Activated CD4-positive, alpha-beta T cell treated with anti-CD3 and anti-CD28 coated beads for 36 hours (primary cell): ENCODE measurements at regions not wholly inside any gene's neighbourhood (a gene's known extent, or its start where the extent isn't known, plus 50 kb on each side); places are given as distances from the start of the nearest gene placed in this dataset.

Source experiments
- ATAC-seq: fragments of 200-7000 bp; cut with Tn5 transposase; one replicate; pipeline ENCODE4 v1.10.0; 2021; ENCODE audit warnings: mild to moderate bottlenecking, moderate library complexity
- CTCF ChIA-PET: fragments of 350-600 bp; sonication (Branson Sonifier 250); formaldehyde crosslinking; loops from one replicate; lab custom pipeline; 2021; ENCODE audit warnings: antibody characterized with exemption; lab: Charles Lee
- POLR2A ChIA-PET: fragments of 350-600 bp; sonication (Branson Sonifier 250); formaldehyde crosslinking; loops from one replicate; lab custom pipeline; 2021; ENCODE audit warnings: antibody characterized with exemption, inconsistent platforms; lab: Charles Lee
- DNase-seq: peaks from one replicate; pipeline ENCODE4 v3.0.0-alpha.2; 2020
- H3K27ac Mint-ChIP-seq: one replicate; pipeline ENCODE4 v1.8.0; 2021; ENCODE audit warnings: mixed read lengths
- H3K27me3 Mint-ChIP-seq: one replicate; pipeline ENCODE4 v1.8.0; 2021; ENCODE audit warnings: mixed read lengths
- H3K36me3 Mint-ChIP-seq: one replicate; pipeline ENCODE4 v1.8.0; 2021; ENCODE audit warnings: low read depth, mixed read lengths
- H3K4me1 Mint-ChIP-seq: one replicate; pipeline ENCODE4 v1.8.0; 2021; ENCODE audit warnings: mixed read lengths
- H3K4me3 Mint-ChIP-seq: one replicate; pipeline ENCODE4 v1.8.0; 2021; ENCODE audit warnings: mild to moderate bottlenecking, moderate library complexity, mixed read lengths
- H3K9me3 Mint-ChIP-seq: one replicate; pipeline ENCODE4 v1.8.0; 2021; ENCODE audit warnings: low read depth, mixed read lengths
- intact Hi-C, 2 experiments: fragments of 100-400 bp; cut with DNase I in 1 of 2; cut with micrococcal nuclease in 1 of 2; formaldehyde crosslinking; loops; one replicate each; pipeline versions ENCODE4 v1.14.2 to v1.15.1; 2022 to 2024; cut with DNase I, micrococcal nuclease

- Mint-ChIP-seq H3K27ac (no peak overlapping the region), H3K4me3 (no peak overlapping the region), H3K27me3 (peaks cover 11% of the 10 kb centered on the region), H3K36me3 (no peaks in the 10 kb centered on the region), H3K4me1 (no peaks in the 10 kb centered on the region), H3K9me3 (no peaks in the 10 kb centered on the region)
- no peak for DNase-seq
- no peak for ATAC-seq
- intact Hi-C loops = no loop called here
- POLR2A ChIA-PET = no interaction called here
- CTCF ChIA-PET = interaction anchor here (1.6 kb wide), 1 partner anchor 12 kb away, joined by 5 read pairs; no protein-coding TSS in a partner anchor
Measured at GRCh38 chr19:30679153-30679702, 307.0 kb downstream of the ZNF536 start.

DNA sequence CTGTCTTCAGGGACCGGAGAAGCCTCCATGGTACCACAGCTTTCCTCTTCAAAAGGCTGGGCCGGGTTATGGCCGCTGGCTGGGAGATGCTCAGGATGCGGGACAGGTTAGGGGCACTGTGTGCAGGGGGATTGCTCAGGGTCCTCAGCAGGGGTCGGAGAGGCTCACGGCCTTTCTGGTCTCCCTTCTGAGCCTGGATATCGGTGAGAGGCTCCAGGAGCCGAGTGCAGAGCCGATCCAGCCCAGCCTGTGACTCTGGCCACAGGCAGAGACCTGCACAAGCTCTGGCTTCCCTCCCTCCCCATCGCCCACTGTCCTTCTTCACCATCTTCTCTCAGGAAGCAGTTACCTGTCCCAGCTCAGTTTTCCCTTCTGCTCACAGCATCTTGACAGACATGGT lies 306.0 kb downstream of the ZNF536 start:
- intact Hi-C loops = no loop called here
- ChIA-PET CTCF (interaction anchor here (1.6 kb wide), 1 partner anchor 11 kb away, joined by 5 read pairs; no protein-coding TSS in a partner anchor), POLR2A (no interaction called here)
- no peaks in the 10 kb centered on the region for H3K9me3 Mint-ChIP-seq
- no peaks in the 10 kb centered on the region for H3K36me3 Mint-ChIP-seq
- H3K4me3 Mint-ChIP-seq = no peak overlapping the region
- H3K27me3 Mint-ChIP-seq = peaks cover 8% of the 10 kb centered on the region
- no peak for ATAC-seq
- no peaks in the 10 kb centered on the region for H3K4me1 Mint-ChIP-seq
- DNase-seq = no peak
- H3K27ac Mint-ChIP-seq = no peak overlapping the region

GRCh38 chr19:30677702-30678101 lies 305.5 kb downstream of the ZNF536 start:
- no peak for DNase-seq
- ATAC-seq = no peak
- intact Hi-C loops = no loop called here
- H3K4me3 Mint-ChIP-seq = no peak overlapping the region
- CTCF ChIA-PET = interaction anchor here (1.6 kb wide), 1 partner anchor 10 kb away, joined by 5 read pairs; no protein-coding TSS in a partner anchor
- H3K4me1 Mint-ChIP-seq = no peaks in the 10 kb centered on the region
- peaks cover 6% of the 10 kb centered on the region for H3K27me3 Mint-ChIP-seq
- H3K36me3 Mint-ChIP-seq = no peaks in the 10 kb centered on the region
- POLR2A ChIA-PET = no interaction called here
- H3K9me3 Mint-ChIP-seq = no peaks in the 10 kb centered on the region
- no peak overlapping the region for H3K27ac Mint-ChIP-seq

GRCh38 chr19:30676990-30677679 lies 305.0 kb downstream of the ZNF536 start:
- H3K9me3 Mint-ChIP-seq = no peaks in the 10 kb centered on the region
- H3K4me1 Mint-ChIP-seq = no peaks in the 10 kb centered on the region
- DNase-seq (no peak), ATAC-seq (no peak)
- ChIA-PET POLR2A (no interaction called here), CTCF (no interaction called here)
- H3K27me3 Mint-ChIP-seq = peaks cover 4% of the 10 kb centered on the region
- no peak overlapping the region for H3K4me3 Mint-ChIP-seq
- intact Hi-C loops = no loop called here
- H3K36me3 Mint-ChIP-seq = no peaks in the 10 kb centered on the region
- no peak overlapping the region for H3K27ac Mint-ChIP-seq

DNA sequence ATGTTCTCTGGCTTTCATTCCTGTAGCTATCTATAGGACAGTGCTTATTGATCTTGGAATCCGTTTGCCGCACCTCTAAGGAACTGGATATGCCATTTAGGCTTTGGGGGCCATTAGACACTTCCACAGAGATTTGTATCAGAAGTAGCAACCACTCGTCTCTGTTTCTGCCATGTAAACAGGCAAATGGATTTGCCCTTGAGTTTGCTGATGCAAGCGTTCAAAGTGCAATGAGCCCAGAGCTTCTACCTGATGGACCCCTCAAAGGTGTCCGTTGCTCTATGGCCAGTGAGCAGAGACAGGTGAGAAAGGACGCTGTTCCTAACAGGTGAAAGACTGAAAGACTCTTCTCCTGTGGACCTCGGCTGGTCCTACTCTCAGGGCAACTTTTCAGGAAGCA lies 302.9 kb downstream of the ZNF536 start:
- POLR2A ChIA-PET = no interaction called here
- Mint-ChIP-seq H3K4me3 (no peak overlapping the region), H3K27me3 (peaks cover 4% of the 10 kb centered on the region), H3K9me3 (no peaks in the 10 kb centered on the region), H3K4me1 (no peaks in the 10 kb centered on the region), H3K36me3 (no peaks in the 10 kb centered on the region), H3K27ac (no peak overlapping the region)
- DNase-seq (no peak), ATAC-seq (no peak)
- CTCF ChIA-PET = interaction anchor here (0.9 to 1.5 kb wide), 2 partner anchors 8 to 1550 kb away, joined by 4 read pairs; no protein-coding TSS in a partner anchor
- intact Hi-C loops = no loop called here

GRCh38 chr19:30674656-30675055 lies 302.5 kb downstream of the ZNF536 start:
- Mint-ChIP-seq H3K27me3 (peaks cover 4% of the 10 kb centered on the region), H3K9me3 (no peaks in the 10 kb centered on the region), H3K4me1 (no peaks in the 10 kb centered on the region), H3K36me3 (no peaks in the 10 kb centered on the region), H3K27ac (no peak overlapping the region), H3K4me3 (no peak overlapping the region)
- POLR2A ChIA-PET = no interaction called here
- DNase-seq (no peak), ATAC-seq (no peak)
- CTCF ChIA-PET = interaction anchor here (0.9 to 1.5 kb wide), 2 partner anchors 8 to 1550 kb away, joined by 4 read pairs; no protein-coding TSS in a partner anchor
- intact Hi-C loops = no loop called here

GRCh38 chr19:30673336-30673735 lies 301.2 kb downstream of the ZNF536 start:
- POLR2A ChIA-PET = no interaction called here
- peaks cover 11% of the 10 kb centered on the region for H3K27me3 Mint-ChIP-seq
- H3K4me1 Mint-ChIP-seq = no peaks in the 10 kb centered on the region
- no peaks in the 10 kb centered on the region for H3K36me3 Mint-ChIP-seq
- H3K27ac Mint-ChIP-seq = no peak overlapping the region
- DNase-seq (no peak), ATAC-seq (no peak)
- no peaks in the 10 kb centered on the region for H3K9me3 Mint-ChIP-seq
- H3K4me3 Mint-ChIP-seq = no peak overlapping the region
- CTCF ChIA-PET = interaction anchor here (1.3 kb wide), 1 partner anchor 1551 kb away, joined by 3 read pairs; no protein-coding TSS in a partner anchor
- intact Hi-C loops = no loop called here

DNA sequence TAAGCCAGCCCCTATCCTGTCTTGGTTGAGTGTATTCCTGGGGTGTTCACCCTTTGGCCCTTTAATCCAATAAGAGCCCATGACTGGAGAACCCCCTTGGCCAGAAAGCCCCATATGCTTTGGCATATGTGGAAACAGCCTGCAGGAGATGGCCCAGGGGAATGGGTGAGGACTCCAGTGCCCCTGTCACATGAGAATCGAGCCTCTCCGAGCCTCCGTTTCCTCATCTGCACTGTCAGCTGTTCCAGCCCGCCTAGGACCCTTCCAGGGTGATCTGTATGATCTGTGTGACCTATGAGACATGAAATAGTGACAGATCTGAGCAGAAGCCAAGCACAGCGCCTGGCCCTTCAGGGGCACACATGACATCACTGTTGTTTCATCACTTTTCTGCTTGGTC lies 300.7 kb downstream of the ZNF536 start:
- no peak for ATAC-seq
- H3K27ac Mint-ChIP-seq = no peak overlapping the region
- POLR2A ChIA-PET = no interaction called here
- H3K36me3 Mint-ChIP-seq = no peaks in the 10 kb centered on the region
- peaks cover 11% of the 10 kb centered on the region for H3K27me3 Mint-ChIP-seq
- intact Hi-C loops = no loop called here
- no peak for DNase-seq
- CTCF ChIA-PET = interaction anchor here (1.3 kb wide), 1 partner anchor 1551 kb away, joined by 3 read pairs; no protein-coding TSS in a partner anchor
- no peak overlapping the region for H3K4me3 Mint-ChIP-seq
- H3K4me1 Mint-ChIP-seq = no peaks in the 10 kb centered on the region
- no peaks in the 10 kb centered on the region for H3K9me3 Mint-ChIP-seq

DNA sequence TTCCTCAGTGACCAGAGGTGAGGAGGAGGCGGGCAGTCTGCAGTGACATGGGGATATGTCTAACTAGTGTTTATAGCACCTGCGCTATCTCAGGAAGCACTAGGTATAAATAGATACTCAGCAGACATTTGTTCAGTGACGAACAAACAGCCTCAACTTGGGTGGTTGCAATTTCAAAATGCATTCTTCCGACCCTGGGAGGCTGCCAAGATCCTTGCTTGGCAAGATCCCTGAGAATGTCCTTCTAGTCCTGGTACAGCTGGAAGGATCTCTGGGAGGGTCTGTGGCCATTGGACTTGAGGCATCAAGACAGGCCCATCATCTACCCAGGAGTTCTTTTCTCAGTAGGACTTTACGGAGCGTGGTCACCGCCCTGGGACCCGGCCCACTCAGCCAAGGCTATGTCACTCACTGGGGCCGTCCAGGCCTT lies 299.5 kb downstream of the ZNF536 start:
- no peaks in the 10 kb centered on the region for H3K9me3 Mint-ChIP-seq
- peaks cover 14% of the 10 kb centered on the region for H3K27me3 Mint-ChIP-seq
- no peaks in the 10 kb centered on the region for H3K4me1 Mint-ChIP-seq
- H3K4me3 Mint-ChIP-seq = no peak overlapping the region
- no peaks in the 10 kb centered on the region for H3K36me3 Mint-ChIP-seq
- no peak overlapping the region for H3K27ac Mint-ChIP-seq
- ATAC-seq (no peak), DNase-seq (no peak)
- ChIA-PET CTCF (interaction anchor here (0.6 kb wide), 2 partner anchors 537 to 1372 kb away, joined by 3 to 4 read pairs; no protein-coding TSS in a partner anchor), POLR2A (no interaction called here)
- intact Hi-C loops = no loop called here

DNA sequence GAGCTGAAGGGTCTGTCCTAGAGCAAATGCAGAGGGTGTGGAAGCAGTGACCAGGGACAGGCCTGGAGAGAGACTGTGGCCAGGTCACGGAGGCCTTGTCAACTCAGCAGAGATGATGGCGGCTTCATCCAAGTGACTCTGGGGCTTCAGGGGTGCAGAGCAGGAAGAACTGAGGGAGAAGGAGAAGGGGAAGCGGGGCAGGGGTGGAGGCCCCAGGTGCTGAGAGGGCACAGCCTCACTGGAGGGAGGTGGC lies 299.1 kb downstream of the ZNF536 start:
- Mint-ChIP-seq H3K4me3 (no peak overlapping the region), H3K27ac (no peak overlapping the region), H3K9me3 (no peaks in the 10 kb centered on the region), H3K27me3 (peaks cover 14% of the 10 kb centered on the region), H3K4me1 (no peaks in the 10 kb centered on the region), H3K36me3 (no peaks in the 10 kb centered on the region)
- ChIA-PET POLR2A (no interaction called here), CTCF (no interaction called here)
- intact Hi-C loops = no loop called here
- no peak for DNase-seq
- ATAC-seq = no peak

DNA sequence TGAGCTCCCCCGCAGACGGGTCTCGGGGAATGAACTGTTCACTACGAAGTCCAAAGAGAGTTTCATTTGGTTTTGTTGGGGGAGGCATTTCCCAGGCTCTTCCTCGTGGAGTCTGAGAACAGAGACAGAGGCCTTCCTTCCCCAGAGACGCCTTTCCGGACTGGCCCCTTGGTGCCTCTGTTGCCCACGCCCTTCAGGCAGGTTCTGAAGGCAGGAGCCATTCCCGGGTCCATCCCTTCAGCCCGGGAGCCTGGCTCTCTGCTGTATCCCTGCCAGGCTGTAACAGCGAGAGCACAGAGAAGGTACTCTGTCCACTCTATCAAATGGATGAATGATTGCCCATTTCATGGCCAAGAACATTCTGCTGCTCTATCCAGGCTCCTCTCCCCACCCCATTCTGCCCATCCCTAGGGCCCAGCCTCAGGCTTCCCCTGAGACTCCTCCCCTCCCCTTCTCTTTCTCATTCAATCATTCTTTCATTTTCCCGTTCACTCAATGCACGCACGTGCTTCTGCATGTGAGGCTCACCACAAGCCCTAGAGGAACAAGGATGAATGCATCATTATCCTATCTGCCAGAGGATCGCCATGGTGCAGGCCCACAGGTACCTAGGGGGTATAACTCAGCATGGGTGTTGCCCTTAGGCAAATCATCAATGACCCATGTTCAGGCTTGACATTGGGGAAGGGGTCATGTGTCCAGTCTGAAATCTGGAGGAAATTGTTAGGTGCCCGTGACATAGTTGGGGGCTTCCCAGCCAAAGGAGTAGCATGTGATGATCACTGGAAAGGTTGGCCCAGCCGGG lies 298.6 kb downstream of the ZNF536 start:
- intact Hi-C loops = no loop called here
- Mint-ChIP-seq H3K36me3 (no peaks in the 10 kb centered on the region), H3K4me1 (no peaks in the 10 kb centered on the region), H3K4me3 (no peak overlapping the region), H3K27ac (no peak overlapping the region), H3K27me3 (peaks cover 15% of the 10 kb centered on the region), H3K9me3 (no peaks in the 10 kb centered on the region)
- ATAC-seq (no peak), DNase-seq (no peak)
- POLR2A ChIA-PET = no interaction called here
- CTCF ChIA-PET = interaction anchor here (1.1 kb wide), 1 partner anchor 12 kb away, joined by 8 read pairs; no protein-coding TSS in a partner anchor
